ENCODE measurements at regions not wholly inside any gene's neighbourhood (a gene's known extent, or its start where the extent isn't known, plus 50 kb on each side); places are given as distances from the start of the nearest gene placed in this dataset.

DNA sequence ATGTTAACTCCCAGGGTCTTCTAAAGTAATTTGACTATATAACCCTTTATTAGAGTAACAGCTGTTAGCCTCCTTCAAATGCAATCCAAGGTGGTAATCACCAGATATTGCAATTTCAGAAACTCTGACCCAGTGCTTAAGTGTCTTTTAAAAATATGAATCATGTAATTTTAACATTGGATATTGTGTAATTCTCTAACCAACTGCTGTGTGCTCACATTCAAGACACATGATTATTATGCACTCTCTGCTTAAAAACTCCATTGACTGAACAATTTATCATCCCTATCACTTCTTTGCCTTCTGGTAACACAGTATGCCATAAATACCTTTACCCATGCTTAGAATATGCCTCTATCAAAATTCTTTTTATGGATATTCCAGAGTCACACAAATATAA is 537.4 kb upstream of the RGS18 start:
- Histone ChIP-seq H3K9ac (ENCODE audit: low read depth, low read length) (no peak overlapping the region), H3K4me2 (ENCODE audit: low read length) (no peak overlapping the region), H3K27me3 (ENCODE audit: control insufficient read depth, insufficient read depth, low read length) (no peaks in the 10 kb centered on the region), H3K9me3 (replicated peaks; ENCODE audit: low read length) (no peaks in the 10 kb centered on the region), H3K4me1 (ENCODE audit: control insufficient read depth, insufficient read depth, low read length) (no peaks in the 10 kb centered on the region), H3K4me3 (ENCODE audit: low read length) (no peak overlapping the region), H3K36me3 (ENCODE audit: insufficient read depth, low read length) (no peaks in the 10 kb centered on the region)

DNA sequence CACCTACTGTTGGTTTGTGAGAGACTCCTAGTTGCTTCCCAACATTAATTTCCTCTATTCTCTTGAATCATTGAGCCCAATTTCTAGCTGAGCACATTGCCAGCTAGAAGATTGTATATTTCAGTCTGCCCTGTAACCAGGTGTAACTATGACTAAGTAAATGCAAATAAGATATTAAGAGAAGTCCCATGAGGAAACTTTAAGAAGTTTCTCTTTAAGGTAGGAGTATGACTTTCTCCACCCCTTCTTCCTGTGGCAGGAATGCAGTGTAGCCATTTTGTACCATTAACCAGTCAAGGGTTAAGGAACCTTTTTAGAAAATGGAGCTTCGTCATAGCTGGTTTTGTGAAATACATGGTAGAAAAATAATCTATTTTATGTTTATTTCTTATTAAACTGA is 534.2 kb upstream of the RGS18 start:
- no peaks in the 10 kb centered on the region for H3K4me1 ChIP-seq (ENCODE audit: control insufficient read depth, insufficient read depth, low read length)
- H3K9ac ChIP-seq (ENCODE audit: low read depth, low read length), result no peak overlapping the region
- H3K4me3 ChIP-seq (ENCODE audit: low read length), result no peak overlapping the region
- H3K36me3 ChIP-seq (ENCODE audit: insufficient read depth, low read length), result no peaks in the 10 kb centered on the region
- no peaks in the 10 kb centered on the region for H3K9me3 ChIP-seq (replicated peaks; ENCODE audit: low read length)
- no peak overlapping the region for H3K4me2 ChIP-seq (ENCODE audit: low read length)
- H3K27me3 ChIP-seq (ENCODE audit: control insufficient read depth, insufficient read depth, low read length), result no peaks in the 10 kb centered on the region

DNA sequence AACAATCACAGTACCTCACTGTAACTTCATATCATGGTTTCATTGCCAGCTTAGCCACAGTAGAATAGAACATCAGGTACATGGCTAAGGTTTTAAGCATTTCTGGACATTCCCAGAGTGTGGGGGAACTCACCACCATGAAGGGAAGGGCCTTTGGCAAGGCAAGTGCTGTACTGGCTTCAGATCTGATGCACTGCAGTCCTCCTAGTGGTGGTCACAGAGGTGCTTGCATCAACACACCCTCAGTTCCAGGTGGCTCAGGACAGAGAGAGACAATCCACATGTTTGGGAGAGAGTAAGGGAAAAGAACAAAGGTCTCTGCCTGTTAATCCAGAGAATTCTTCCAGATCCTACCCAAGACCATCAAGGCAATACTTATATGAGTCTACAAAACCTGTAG is 528.4 kb upstream of the RGS18 start:
- Histone ChIP-seq H3K9me3 (replicated peaks; ENCODE audit: low read length) (no peaks in the 10 kb centered on the region), H3K27me3 (ENCODE audit: control insufficient read depth, insufficient read depth, low read length) (no peaks in the 10 kb centered on the region), H3K4me2 (ENCODE audit: low read length) (no peak overlapping the region), H3K36me3 (ENCODE audit: insufficient read depth, low read length) (no peaks in the 10 kb centered on the region), H3K4me3 (ENCODE audit: low read length) (no peak overlapping the region), H3K4me1 (ENCODE audit: control insufficient read depth, insufficient read depth, low read length) (no peaks in the 10 kb centered on the region), H3K9ac (ENCODE audit: low read depth, low read length) (no peak overlapping the region)

DNA sequence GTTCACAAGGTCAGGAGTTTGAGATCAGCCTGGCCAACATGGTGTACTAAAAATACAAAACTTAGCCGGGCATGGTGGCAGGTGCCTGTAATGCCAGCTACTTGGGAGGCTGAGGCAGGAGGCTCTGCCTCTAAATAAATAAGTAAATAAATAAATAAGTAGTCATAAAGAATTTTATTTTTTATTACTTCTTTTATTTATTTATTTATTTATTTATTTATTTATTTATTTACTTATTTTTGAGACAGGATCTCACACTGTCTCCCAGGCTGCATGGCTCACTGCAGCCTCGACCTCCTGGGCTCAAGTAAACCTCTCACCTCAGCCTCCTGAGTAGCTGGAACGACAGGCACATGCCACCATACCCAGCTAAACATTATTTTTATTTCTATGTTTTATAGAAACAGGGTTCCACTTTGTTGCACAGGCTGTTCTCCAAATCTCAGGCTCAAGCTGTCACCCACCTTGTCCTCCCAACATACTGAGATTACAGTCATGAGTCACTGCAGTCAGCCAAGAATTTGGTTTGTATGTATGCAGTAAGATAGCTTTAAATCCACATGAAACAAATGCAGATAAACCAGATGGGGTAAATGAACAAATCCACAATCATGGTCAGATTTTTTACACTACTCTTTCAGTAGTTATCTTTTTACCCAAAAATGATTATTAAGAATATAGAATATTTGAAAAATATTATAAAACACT is 523.3 kb upstream of the RGS18 start:
- Histone ChIP-seq H3K27me3 (ENCODE audit: control insufficient read depth, insufficient read depth, low read length) (no peaks in the 10 kb centered on the region), H3K4me1 (ENCODE audit: control insufficient read depth, insufficient read depth, low read length) (no peaks in the 10 kb centered on the region), H3K9me3 (replicated peaks; ENCODE audit: low read length) (no peaks in the 10 kb centered on the region), H3K36me3 (ENCODE audit: insufficient read depth, low read length) (no peaks in the 10 kb centered on the region), H3K4me2 (ENCODE audit: low read length) (no peak overlapping the region), H3K9ac (ENCODE audit: low read depth, low read length) (no peak overlapping the region), H3K4me3 (ENCODE audit: low read length) (no peak overlapping the region)

DNA sequence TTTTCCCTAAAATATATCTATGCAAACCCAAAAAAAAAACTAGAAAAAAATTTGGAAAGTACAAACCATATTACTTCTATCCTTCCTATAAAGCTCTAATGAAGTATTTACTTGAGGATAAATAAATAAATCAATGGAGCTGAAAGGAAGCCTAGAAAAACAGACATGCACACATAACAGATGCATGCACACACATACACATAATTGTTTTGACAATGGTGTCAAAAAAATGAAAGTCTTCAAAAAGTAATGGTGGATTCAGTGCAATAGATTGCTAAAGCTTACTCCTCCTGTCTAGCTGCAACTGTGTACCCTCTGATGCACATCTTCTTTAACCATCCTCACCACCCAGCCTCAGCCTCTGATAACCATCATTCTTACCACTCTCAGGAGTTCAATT is 521.9 kb upstream of the RGS18 start:
- Histone ChIP-seq H3K4me1 (ENCODE audit: control insufficient read depth, insufficient read depth, low read length) (no peaks in the 10 kb centered on the region), H3K4me3 (ENCODE audit: low read length) (no peak overlapping the region), H3K27me3 (ENCODE audit: control insufficient read depth, insufficient read depth, low read length) (no peaks in the 10 kb centered on the region), H3K9me3 (replicated peaks; ENCODE audit: low read length) (no peaks in the 10 kb centered on the region), H3K36me3 (ENCODE audit: insufficient read depth, low read length) (no peaks in the 10 kb centered on the region), H3K4me2 (ENCODE audit: low read length) (no peak overlapping the region), H3K9ac (ENCODE audit: low read depth, low read length) (no peak overlapping the region)

DNA sequence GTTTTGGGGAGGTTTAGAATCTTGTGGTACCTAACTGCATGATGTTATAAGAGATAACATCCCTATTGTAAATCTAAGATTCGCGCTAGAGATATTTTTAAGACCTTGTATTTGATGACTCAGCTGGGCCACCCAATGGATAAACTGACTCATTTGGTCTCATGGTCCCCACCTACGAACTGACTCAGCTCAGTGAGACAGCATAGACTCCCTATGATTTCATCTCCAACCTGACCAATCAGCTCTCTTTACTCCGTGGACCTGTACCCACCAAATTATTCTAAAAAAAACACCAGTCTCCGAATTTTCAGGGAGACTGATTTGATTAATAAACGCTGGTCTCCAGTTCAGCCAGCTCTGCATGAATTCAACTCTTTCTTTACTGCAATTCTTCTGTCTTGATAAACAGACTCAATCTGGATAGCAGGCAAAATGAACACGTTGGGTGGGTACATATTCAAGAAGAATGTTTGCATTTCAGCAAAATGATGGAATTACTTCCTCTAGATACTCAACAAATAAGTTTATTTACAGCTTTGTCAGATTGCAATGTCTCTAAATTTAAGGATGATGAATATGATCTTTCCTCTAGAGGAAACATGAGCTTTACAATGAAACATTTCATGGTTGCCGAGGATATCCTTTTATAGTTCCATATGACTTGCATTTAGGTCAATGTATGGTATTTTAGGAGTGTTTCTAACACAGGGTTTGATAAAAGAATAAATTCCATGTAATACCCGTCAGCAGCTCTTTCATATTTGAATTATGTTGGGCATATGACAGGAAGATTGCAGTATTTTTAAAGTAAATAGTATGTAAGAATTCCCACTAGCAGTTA is 516.6 kb upstream of the RGS18 start:
- Histone ChIP-seq H3K4me3 (ENCODE audit: low read length) (no peak overlapping the region), H3K4me1 (ENCODE audit: control insufficient read depth, insufficient read depth, low read length) (peaks cover 4% of the 10 kb centered on the region), H3K4me2 (ENCODE audit: low read length) (no peak overlapping the region), H3K27me3 (ENCODE audit: control insufficient read depth, insufficient read depth, low read length) (no peaks in the 10 kb centered on the region), H3K36me3 (ENCODE audit: insufficient read depth, low read length) (no peaks in the 10 kb centered on the region), H3K9me3 (replicated peaks; ENCODE audit: low read length) (no peaks in the 10 kb centered on the region), H3K9ac (ENCODE audit: low read depth, low read length) (no peak overlapping the region)

DNA sequence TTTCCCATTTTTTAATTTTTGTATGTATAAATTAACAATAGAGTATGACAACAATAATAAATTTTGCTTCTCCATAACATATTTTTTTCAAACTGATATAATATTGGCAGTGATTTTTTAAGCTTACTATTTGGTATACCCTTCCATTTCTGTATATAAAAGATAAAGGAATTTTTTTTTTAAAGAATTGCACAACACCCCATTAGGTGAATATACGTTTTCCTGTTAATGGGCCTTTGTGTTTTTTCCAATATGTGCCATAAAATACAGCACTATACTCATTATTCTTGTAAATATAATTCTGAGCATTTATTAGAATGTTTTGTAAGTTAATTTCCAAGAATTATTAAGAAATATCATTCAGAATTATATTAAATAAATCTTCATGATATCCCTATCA is 515.2 kb upstream of the RGS18 start:
- Histone ChIP-seq H3K4me3 (ENCODE audit: low read length) (no peak overlapping the region), H3K27me3 (ENCODE audit: control insufficient read depth, insufficient read depth, low read length) (no peaks in the 10 kb centered on the region), H3K9ac (ENCODE audit: low read depth, low read length) (no peak overlapping the region)

DNA sequence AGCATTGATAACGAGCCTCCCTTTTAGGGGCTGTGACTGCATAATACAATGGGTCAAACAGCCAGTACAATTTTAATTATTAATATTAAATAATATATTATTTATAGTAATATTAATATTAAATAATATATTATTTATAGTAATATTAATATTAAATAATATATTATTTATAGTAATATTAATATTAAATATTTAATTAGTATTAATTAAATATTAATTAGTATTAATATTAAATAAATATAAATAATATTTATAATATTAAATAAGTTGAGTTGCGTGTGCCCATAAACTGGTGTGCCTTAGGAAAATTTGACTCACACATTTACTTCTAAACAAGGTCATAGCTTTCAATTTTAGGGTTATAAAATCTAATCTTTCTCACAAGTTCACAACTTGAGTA is 509.3 kb upstream of the RGS18 start:
- Histone ChIP-seq H3K4me2 (ENCODE audit: low read length) (no peak overlapping the region), H3K9me3 (replicated peaks; ENCODE audit: low read length) (no peaks in the 10 kb centered on the region), H3K36me3 (ENCODE audit: insufficient read depth, low read length) (no peaks in the 10 kb centered on the region), H3K4me3 (ENCODE audit: low read length) (no peak overlapping the region), H3K4me1 (ENCODE audit: control insufficient read depth, insufficient read depth, low read length) (no peaks in the 10 kb centered on the region), H3K27me3 (ENCODE audit: control insufficient read depth, insufficient read depth, low read length) (no peaks in the 10 kb centered on the region), H3K9ac (ENCODE audit: low read depth, low read length) (no peak overlapping the region)

More for the DNA sequence above, 515.2 kb upstream of the RGS18 start:
- no peaks in the 10 kb centered on the region for H3K36me3 ChIP-seq (ENCODE audit: insufficient read depth, low read length)
- H3K4me1 ChIP-seq (ENCODE audit: control insufficient read depth, insufficient read depth, low read length), result peaks cover 4% of the 10 kb centered on the region
- no peaks in the 10 kb centered on the region for H3K9me3 ChIP-seq (replicated peaks; ENCODE audit: low read length)
- H3K4me2 ChIP-seq (ENCODE audit: low read length), result no peak overlapping the region

DNA sequence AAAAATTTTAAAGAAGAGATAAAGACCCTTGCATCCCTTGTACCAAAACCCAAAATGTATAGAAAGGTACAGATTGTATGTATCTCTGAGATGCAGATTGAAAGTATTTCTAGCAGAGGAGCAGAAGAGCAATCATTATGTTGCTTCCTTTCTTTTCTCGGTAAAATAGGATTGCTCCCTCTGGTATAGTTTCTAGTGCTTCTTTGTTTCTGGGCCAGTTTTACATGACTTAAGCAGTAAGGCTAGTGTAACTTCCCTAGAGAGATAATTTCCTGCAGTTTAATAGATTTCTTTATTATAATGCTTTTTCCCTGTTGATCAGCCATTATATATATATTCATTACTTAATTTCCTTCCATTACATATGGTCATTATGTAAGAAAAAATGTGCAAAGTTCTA is 496.2 kb upstream of the RGS18 start:
- no peak overlapping the region for H3K4me3 ChIP-seq (ENCODE audit: low read length)
- H3K4me2 ChIP-seq (ENCODE audit: low read length), result no peak overlapping the region
- no peaks in the 10 kb centered on the region for H3K9me3 ChIP-seq (replicated peaks; ENCODE audit: low read length)
- H3K4me1 ChIP-seq (ENCODE audit: control insufficient read depth, insufficient read depth, low read length), result no peaks in the 10 kb centered on the region
- no peaks in the 10 kb centered on the region for H3K27me3 ChIP-seq (ENCODE audit: control insufficient read depth, insufficient read depth, low read length)
- no peak overlapping the region for H3K9ac ChIP-seq (ENCODE audit: low read depth, low read length)
- no peaks in the 10 kb centered on the region for H3K36me3 ChIP-seq (ENCODE audit: insufficient read depth, low read length)

DNA sequence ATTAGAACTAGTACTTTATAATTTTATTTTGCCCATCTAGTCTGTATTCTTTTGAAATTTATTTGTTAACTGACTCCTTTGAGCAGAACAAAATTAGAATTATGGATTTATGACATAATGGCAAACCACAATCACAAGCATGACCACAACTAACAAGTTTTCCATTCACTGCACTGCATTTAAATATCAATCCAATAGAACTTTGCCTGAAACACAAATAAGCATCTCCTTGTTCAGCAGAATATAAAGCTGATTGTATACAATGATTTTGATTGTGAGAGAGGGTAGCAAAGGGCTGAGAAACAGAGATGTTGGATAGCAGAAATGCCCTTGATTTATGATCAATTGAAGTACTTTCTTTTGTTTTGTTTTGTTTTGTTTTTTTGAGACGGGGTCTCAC is 495.5 kb upstream of the RGS18 start:
- Histone ChIP-seq H3K9me3 (replicated peaks; ENCODE audit: low read length) (no peaks in the 10 kb centered on the region), H3K4me1 (ENCODE audit: control insufficient read depth, insufficient read depth, low read length) (no peaks in the 10 kb centered on the region)

DNA sequence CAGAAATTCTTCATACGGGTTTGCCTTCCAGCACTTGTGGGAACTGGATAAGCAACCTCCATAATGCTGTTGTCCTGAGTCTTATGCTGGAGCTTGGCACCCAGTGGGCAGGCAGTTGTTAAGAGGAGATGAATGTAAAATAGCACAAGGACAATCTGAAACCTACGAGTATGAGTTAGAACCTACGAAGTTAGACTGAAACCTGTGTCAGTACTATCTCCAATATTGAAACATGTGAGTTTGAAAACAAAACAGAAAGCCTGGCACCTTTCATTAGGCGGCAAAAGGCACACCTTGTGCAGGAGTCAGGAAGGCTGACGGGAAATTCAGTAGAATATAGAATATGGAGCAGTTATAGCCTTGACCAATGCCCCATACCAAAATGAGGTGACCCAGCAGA is 489.7 kb upstream of the RGS18 start:
- peaks cover 18% of the 10 kb centered on the region for H3K4me1 ChIP-seq (ENCODE audit: control insufficient read depth, insufficient read depth, low read length)

More for the DNA sequence above, 495.5 kb upstream of the RGS18 start:
- Histone ChIP-seq H3K27me3 (ENCODE audit: control insufficient read depth, insufficient read depth, low read length) (no peaks in the 10 kb centered on the region), H3K36me3 (ENCODE audit: insufficient read depth, low read length) (no peaks in the 10 kb centered on the region), H3K9ac (ENCODE audit: low read depth, low read length) (no peak overlapping the region), H3K4me2 (ENCODE audit: low read length) (no peak overlapping the region), H3K4me3 (ENCODE audit: low read length) (no peak overlapping the region)

DNA sequence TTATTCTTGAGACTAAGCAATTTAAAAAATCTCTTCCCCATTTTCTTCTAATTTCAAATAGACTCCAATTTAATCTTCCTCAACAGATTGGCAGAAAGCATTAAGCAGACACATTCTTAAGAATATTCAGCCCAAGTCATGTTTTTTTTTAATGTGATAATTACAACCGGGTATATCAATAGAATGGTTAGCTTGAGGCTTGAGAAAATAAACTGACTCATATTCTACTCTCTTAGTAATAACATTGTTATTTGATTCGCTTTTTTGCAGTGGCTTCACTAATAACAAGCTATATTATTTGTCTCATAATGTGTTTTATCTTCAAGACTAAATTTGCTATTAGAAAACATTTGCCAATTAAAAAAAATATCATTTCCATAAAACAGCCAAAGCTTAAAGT is 488.6 kb upstream of the RGS18 start:
- Histone ChIP-seq H3K4me2 (ENCODE audit: low read length) (no peak overlapping the region), H3K4me1 (ENCODE audit: control insufficient read depth, insufficient read depth, low read length) (peaks cover 18% of the 10 kb centered on the region), H3K27me3 (ENCODE audit: control insufficient read depth, insufficient read depth, low read length) (no peaks in the 10 kb centered on the region), H3K36me3 (ENCODE audit: insufficient read depth, low read length) (no peaks in the 10 kb centered on the region), H3K9me3 (replicated peaks; ENCODE audit: low read length) (no peaks in the 10 kb centered on the region), H3K4me3 (ENCODE audit: low read length) (no peak overlapping the region), H3K9ac (ENCODE audit: low read depth, low read length) (no peak overlapping the region)

More for the DNA sequence above, 489.7 kb upstream of the RGS18 start:
- Histone ChIP-seq H3K4me3 (ENCODE audit: low read length) (no peak overlapping the region), H3K27me3 (ENCODE audit: control insufficient read depth, insufficient read depth, low read length) (no peaks in the 10 kb centered on the region), H3K9ac (ENCODE audit: low read depth, low read length) (no peak overlapping the region), H3K4me2 (ENCODE audit: low read length) (no peak overlapping the region), H3K9me3 (replicated peaks; ENCODE audit: low read length) (no peaks in the 10 kb centered on the region), H3K36me3 (ENCODE audit: insufficient read depth, low read length) (no peaks in the 10 kb centered on the region)

All from skeletal muscle satellite cell (primary cell).